GM19397 (cell line): ENCODE measurements at regions not wholly inside any gene's neighbourhood (a gene's known extent, or its start where the extent isn't known, plus 50 kb on each side); places are given as distances from the start of the nearest gene placed in this dataset.
"Not testable (repeated sequence)": the region's sequence is repeated elsewhere in the genome, so short reads cannot be mapped to it uniquely, and the experiment has no call there.

ENCODE experiments used
- ATAC-seq: cut with Tn5 transposase; IDR thresholded peaks from one replicate; pipeline ENCODE4 v1.9.1; 2021; ENCODE audit warnings: mild to moderate bottlenecking, moderate library complexity; ENCODE audit not compliant: unreplicated experiment

DNA sequence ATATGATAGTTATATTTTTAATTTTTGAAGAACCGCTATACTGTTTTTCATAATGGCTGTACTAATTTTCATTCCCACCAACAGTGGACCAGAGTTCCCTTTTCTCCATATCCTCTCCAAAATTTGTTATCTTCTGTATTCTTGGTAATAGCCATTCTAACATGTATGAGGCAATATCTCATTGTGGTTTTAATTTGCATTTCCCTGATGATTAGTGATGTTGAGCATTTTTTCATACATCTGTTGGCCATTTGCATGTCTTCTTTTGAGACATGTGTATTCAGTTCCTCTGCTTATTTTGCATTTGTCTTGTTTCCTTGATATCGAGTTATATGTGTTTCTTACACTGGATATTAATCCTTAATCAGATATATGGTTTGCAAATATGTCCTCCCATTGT lies 770.8 kb upstream of the MBL2 start:
- ATAC-seq: no peak

DNA sequence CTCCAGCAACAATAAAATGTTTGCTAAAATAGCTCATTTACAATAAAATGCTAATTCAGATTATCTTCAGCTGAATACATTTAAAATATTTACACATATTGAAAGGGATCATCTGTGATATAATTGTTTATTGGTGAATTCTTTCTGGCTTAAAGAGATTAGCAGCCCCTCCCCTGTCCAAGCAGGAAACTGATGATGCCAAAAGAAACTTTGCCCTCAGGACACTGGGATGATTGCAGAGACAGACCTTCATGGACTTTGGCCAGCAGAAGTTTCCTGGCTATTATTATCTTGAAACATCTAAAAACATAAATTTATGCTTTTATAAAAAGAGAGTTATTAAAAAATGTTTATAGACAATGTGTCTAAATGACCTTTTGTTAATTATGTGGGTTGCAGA lies 764.9 kb upstream of the MBL2 start:
- ATAC-seq: no peak

DNA sequence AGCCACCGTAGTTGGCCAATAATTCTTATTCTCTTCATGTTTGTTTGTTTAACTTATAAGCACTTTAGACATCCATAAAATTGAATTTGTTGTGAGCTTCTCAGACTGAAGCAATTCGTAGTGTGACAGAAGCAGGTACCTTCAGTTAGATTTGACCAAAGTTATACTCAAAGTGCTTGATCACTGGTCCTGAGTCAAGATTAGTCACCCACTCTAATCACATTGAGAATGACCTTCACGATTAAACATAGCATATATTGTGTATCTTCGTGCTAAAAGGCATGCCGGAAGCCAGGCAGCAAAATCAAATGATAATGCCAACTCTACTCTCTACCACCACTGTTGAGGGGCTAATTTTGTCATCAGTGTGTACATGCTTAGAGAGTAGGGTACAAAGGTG lies 763.7 kb upstream of the MBL2 start:
- no peak for ATAC-seq

DNA sequence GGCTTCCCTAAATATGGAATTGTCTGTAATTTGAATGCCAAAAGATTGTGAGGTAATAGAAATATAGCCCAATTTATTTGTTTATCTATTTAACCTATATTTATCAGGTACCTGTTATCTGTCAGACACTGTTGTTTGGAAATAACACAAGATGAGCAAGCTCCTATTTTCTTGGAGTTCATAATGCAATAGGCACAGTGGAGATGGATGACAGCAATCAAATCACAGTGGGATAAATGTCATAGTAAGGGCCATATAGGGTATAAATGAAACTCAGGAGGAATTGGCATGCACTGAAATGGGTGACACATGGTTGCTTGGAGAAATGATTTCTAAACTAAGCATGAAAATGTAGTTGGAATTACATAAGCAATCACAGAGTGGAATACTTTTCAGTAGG lies 761.8 kb upstream of the MBL2 start:
- ATAC-seq: no peak

- ATAC-seq: no peak
Observed at GRCh38 chr10:53528974-53529373, 756.4 kb upstream of the MBL2 start.

- ATAC-seq: no peak
Observed at GRCh38 chr10:53521046-53521445, 748.5 kb upstream of the MBL2 start.

DNA sequence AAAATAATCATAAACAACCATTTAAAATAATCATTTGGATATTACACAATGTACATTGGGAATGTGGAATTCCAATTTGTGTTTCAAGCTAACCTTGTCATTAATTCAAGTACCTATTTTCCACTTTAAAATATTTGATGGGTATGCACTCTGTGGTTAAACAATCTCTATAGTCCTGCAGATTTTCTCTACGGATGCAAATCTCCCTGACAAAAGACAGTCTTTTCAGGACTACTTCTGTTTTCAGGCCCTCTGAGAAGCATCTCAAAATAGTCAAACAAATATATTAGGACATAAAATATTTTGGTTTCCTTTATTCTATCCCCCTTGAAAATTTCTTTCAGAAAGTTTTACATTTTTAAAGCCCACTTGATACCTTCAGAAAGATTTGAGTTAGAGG lies 735.6 kb upstream of the MBL2 start:
- ATAC-seq: no peak

DNA sequence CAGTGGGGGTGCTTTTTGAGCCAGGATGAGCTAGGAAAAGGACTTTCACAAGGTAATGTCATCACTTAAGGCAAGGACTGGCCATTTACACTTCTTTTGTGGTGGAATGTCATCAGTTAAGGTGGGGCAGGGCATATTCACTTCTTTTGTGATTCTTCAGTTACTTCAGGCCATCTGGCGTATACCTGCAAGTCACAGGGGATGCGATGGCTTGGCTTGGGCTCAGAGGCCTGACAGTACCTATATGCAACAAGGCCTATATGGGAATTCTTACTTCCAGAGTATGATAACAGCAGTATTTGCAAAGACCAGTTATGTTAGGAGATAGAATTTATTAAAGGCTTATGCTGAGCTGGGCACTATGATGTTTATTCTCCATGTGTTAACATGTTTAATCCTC lies 731.9 kb upstream of the MBL2 start:
- not testable (repeated sequence) for ATAC-seq

GRCh38 chr10:53491774-53492173 lies 719.2 kb upstream of the MBL2 start:
- ATAC-seq: no peak

GRCh38 chr10:53490553-53490952 lies 718.0 kb upstream of the MBL2 start:
- no peak for ATAC-seq

- no peak for ATAC-seq
Observed at GRCh38 chr10:53489335-53490182, 717.0 kb upstream of the MBL2 start.

GRCh38 chr10:53487019-53487983 lies 714.7 kb upstream of the MBL2 start:
- no peak for ATAC-seq

GRCh38 chr10:53485422-53485821 lies 712.8 kb upstream of the MBL2 start:
- not testable (repeated sequence) for ATAC-seq

DNA sequence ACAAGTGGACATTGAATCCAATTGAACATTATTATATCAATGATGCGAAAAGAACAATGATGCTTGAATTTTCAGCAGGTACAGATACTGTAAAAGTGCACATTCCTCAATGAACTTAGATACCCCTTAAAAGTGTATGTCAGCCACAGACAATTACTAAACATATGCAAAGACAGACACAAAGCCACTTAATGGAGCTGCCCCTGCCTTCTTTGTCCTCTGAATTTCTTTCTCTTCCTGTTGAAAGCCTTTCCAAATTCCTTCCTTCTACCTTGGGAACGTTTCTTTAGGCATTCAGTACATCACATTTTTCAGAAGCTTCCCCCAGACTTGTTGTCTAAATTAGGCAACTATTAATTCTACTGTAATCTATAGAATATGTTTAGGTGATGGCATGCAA lies 706.8 kb upstream of the MBL2 start:
- ATAC-seq: no peak

DNA sequence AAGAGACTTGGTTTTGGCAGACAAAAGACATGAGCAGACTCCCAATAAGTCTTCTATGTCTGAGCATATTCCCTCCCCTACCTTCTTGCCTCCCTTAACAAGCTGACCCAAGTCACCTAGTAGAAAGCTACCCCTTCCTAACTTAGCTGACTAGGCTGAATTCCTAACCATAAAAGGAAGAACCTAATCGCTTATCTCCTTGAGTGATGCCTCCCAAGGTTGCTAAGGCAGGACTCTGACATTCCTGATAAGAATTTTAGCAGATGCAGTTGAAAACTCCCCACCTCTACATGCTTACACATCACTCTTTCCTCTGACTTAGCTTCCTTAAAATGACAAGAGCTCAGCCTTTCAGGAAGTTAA lies 704.7 kb upstream of the MBL2 start:
- no peak for ATAC-seq

DNA sequence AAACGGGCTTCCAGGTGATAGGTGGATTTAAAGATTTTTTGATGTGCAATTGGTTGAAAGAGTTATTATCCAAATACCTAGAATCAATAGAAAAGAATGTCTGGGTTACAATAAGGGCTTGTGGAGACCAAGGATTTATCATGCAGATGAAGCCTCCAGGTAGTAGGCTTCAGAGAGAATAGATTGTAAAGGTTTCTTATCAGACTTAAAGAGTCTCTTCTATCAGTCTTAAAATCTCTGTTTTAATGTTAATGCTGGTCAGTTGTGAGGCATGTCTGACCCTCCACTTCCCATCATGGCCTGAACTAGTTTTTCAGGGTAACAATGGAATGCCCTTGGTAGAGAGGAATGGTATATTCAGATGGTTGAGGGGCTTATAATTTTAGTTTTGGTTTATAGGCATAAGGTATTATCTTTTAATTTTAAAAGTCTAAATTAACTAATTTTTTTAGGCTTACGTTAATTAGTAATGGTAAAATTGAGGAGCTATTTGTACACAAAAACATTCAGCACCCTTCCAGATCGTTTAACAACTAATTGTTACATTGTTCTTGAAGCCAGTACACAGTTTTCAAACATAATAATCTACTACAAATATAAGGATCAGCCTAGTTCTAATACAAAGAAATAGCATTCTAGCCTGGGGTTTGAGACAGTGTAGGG lies 704.2 kb upstream of the MBL2 start:
- no peak for ATAC-seq

GRCh38 chr10:53469383-53469782 lies 696.8 kb upstream of the MBL2 start:
- ATAC-seq: no peak

DNA sequence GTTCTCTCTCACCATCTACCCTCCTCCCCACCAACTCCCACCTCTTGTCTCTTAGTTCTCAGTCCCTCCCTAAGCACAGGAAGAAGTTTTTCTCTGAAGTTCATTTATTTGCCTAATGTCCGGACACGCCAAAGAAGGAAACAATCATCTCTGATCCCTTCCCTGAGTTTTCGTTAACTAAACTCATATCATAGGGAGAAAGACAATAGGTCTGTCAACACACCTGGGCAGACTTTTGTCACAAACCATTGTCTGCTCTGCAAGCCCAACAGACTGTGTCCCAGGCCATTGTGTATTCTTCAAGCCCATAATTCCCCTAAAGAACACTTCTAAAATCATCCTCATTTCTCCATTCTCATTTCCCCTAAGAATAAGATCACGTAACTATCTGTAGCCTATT lies 691.0 kb upstream of the MBL2 start:
- ATAC-seq: no peak

GRCh38 chr10:53458007-53458406 lies 685.4 kb upstream of the MBL2 start:
- no peak for ATAC-seq

GRCh38 chr10:53453196-53453595 lies 680.6 kb upstream of the MBL2 start:
- ATAC-seq: no peak

GRCh38 chr10:53447576-53447975 lies 675.0 kb upstream of the MBL2 start:
- ATAC-seq: no peak
